ENCODE measurements at regions not wholly inside any gene's neighbourhood (a gene's known extent, or its start where the extent isn't known, plus 50 kb on each side); places are given as distances from the start of the nearest gene placed in this dataset.

DNA sequence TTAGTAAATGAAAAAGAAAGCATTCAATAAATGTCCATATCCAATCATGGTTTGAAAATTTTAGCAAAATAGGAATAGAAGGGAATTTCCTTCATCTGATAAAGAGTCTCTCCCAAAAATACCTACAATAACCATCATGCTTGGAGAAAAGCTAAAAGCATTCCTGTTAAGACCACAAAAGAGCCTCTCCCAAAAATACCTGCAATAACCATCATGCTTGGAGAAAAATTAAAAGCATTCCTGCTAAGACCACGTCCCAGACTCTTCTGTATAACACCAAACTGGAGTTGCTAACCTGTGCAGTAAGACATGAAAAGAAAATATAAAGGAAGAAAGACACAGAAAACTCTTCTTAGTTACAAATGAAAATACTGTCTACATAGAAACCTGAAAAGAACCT, 69.4 kb downstream of the LINC01488 start:
- no peaks in the 10 kb centered on the region for H4K20me1 ChIP-seq (replicated peaks; ENCODE audit: control insufficient read depth, insufficient read depth, low read length)
- intact Hi-C loops (cut with micrococcal nuclease): no loop called here
- no peak overlapping the region for H3K9ac ChIP-seq (ENCODE audit: insufficient read depth in 1 of 2, low read depth in 2 of 2, low read length in 2 of 2)
- in situ Hi-C loops (cut with MboI): no loop called here
- no peak for ATAC-seq
- ChIA-PET CTCF (ENCODE audit: low intra/inter-chr PET ratio) (no interaction called here), POLR2A (no interaction called here)
- H3K4me3 ChIP-seq: no peak overlapping the region
- peaks cover 0 to 5% of the 10 kb centered on the region in 2 experiments; a peak in 4 of 5 replicates for H3K4me1 ChIP-seq (replicated peaks in 1 of 2; ENCODE audit: control insufficient read depth in 2 of 2, insufficient read depth in 2 of 2, low read length in 2 of 2)
- no peak overlapping the region for H3K4me2 ChIP-seq (ENCODE audit: insufficient read depth, low read length)
- H3K9me1 ChIP-seq (ENCODE audit: control insufficient read depth, insufficient read depth, low read length): no peaks in the 10 kb centered on the region
- peaks cover 9 to 16% of the 10 kb centered on the region in 2 experiments; a peak in 2 of 5 replicates for H3K27me3 ChIP-seq (ENCODE audit: control insufficient read depth in 2 of 2, insufficient read depth in 2 of 2, low read length in 2 of 2)
- no peak for DNase-seq (ENCODE audit: extremely low read depth in 1 of 4, low spot score in 3 of 4)
- no peaks in the 10 kb centered on the region for H3K36me3 ChIP-seq (ENCODE audit: control insufficient read depth, insufficient read depth, low read length)
- no peaks in the 10 kb centered on the region for H3K9me3 ChIP-seq (replicated peaks; ENCODE audit: control insufficient read depth, insufficient read depth, low read depth, low read length)
- no peak for FAIRE-seq
- BruUV-seq (replicated peaks): no TSS peak
- H3K79me2 ChIP-seq (ENCODE audit: control insufficient read depth, insufficient read depth, low read length): no peaks in the 10 kb centered on the region
- H2AFZ ChIP-seq (ENCODE audit: low read depth, low read length): no peak overlapping the region
- no peak overlapping the region for H3K27ac ChIP-seq (ENCODE audit: extremely low read depth, low read depth, low read length)
- WGBS (ENCODE audit: insufficient coverage, low coverage, missing lambda C conversion rate): 0% methylated on average over 1 of the region's 1 CpG
- TF ChIP-seq, protein P1, sequence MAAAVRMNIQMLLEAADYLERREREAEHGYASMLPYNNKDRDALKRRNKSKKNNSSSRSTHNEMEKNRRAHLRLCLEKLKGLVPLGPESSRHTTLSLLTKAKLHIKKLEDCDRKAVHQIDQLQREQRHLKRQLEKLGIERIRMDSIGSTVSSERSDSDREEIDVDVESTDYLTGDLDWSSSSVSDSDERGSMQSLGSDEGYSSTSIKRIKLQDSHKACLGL (CRISPR knock-in tag; IDR thresholded peaks at IDR 0.05; ENCODE audit: borderline replicate concordance, poor library complexity, severe bottlenecking): no peak
- TF ChIP-seq ARNT (IDR thresholded peaks at IDR 0.05) (no peak), BMI1 (IDR thresholded peaks at IDR 0.05; ENCODE audit: low read length) (no peak), MEF2D (tag; conservative IDR thresholded peaks at IDR 0.05; ENCODE audit: low read depth) (no peak), POLR2A (conservative IDR thresholded peaks at IDR 0.05) (no peak), CREM (IDR thresholded peaks at IDR 0.05; ENCODE audit: low read depth) (no peak), TCFL5 (CRISPR knock-in tag; conservative IDR thresholded peaks at IDR 0.05) (no peak), CBX2 (IDR thresholded peaks at IDR 0.05; ENCODE audit: insufficient read depth, low read length, poor library complexity, severe bottlenecking) (no peak), ZBTB1 (CRISPR knock-in tag; IDR thresholded peaks at IDR 0.05; ENCODE audit: borderline replicate concordance, low read depth) (no peak)
- TF ChIP-seq, protein P2, sequence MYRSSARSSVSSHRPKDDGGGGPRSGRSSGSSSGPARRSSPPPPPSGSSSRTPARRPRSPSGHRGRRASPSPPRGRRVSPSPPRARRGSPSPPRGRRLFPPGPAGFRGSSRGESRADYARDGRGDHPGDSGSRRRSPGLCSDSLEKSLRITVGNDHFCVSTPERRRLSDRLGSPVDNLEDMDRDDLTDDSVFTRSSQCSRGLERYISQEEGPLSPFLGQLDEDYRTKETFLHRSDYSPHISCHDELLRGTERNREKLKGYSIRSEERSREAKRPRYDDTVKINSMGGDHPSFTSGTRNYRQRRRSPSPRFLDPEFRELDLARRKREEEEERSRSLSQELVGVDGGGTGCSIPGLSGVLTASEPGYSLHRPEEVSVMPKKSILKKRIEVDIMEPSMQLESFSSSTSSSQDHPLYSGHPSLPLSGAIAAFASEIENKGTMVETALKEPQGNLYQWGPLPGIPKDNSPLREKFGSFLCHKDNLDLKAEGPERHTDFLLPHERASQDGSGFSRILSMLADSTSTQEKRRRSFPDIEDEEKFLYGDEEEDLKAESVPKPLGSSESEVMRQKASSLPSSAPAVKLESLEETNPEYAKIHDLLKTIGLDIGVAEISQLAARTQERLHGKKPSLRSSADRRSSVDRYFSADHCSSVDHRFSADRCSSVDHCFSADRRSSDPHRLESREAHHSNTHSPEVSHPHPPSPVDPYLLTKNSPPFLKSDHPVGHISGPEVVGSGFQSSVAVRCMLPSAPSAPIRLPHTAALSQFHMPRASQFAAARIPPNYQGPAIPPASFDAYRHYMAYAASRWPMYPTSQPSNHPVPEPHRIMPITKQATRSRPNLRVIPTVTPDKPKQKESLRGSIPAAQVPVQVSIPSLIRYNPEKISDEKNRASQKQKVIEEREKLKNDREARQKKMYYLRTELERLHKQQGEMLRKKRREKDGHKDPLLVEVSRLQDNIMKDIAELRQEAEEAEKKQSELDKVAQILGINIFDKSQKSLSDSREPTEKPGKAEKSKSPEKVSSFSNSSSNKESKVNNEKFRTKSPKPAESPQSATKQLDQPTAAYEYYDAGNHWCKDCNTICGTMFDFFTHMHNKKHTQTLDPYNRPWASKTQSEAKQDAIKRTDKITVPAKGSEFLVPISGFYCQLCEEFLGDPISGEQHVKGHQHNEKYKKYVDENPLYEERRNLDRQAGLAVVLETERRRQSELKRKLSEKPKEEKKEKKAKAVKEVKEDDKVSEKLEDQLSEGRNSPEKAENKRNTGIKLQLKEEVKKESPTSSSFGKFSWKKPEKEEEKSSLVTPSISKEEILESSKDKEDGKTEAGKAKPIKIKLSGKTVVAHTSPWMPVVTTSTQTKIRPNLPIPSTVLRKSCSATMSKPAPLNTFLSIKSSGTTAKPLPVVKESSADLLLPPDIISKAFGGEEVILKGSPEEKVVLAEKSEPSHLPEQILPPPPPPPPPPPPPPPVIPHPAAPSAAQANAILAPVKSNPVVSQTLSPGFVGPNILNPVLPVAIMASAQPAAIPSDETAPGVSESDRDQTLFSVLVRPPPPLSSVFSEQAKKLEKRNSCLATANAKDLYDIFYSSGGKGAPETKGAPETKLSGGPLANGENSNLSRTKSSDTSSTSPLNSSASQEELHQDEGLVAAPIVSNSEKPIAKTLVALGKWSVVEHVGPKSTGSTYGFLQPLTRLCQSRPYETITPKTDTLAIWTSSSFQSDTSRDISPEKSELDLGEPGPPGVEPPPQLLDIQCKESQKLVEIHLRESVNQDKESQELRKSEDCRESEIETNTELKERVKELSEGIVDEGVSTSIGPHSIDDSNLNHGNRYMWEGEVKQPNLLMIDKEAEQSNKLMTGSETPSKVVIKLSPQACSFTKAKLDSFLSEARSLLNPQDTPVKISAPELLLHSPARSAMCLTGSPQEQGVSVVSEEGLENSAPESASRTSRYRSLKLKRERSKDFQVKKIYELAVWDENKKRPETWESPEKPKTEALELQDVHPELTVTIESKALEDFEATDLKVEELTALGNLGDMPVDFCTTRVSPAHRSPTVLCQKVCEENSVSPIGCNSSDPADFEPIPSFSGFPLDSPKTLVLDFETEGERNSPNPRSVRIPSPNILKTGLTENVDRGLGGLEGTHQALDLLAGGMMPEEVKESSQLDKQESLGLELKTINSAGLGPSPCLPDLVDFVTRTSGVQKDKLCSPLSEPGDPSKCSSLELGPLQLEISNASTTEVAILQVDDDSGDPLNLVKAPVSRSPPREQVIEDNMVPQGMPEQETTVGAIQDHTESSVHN (IDR thresholded peaks at IDR 0.05; ENCODE audit: borderline replicate concordance in 1 of 2, low read depth in 1 of 2): no peak
- TF ChIP-seq, protein P3, sequence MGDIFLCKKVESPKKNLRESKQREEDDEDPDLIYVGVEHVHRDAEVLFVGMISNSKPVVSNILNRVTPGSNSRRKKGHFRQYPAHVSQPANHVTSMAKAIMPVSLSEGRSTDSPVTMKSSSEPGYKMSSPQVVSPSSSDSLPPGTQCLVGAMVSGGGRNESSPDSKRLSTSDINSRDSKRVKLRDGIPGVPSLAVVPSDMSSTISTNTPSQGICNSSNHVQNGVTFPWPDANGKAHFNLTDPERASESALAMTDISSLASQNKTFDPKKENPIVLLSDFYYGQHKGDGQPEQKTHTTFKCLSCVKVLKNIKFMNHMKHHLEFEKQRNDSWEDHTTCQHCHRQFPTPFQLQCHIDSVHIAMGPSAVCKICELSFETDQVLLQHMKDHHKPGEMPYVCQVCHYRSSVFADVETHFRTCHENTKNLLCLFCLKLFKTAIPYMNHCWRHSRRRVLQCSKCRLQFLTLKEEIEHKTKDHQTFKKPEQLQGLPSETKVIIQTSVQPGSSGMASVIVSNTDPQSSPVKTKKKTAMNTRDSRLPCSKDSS (IDR thresholded peaks at IDR 0.05; ENCODE audit: low read depth, partially characterized antibody): no peak
- TF ChIP-seq, protein P4, sequence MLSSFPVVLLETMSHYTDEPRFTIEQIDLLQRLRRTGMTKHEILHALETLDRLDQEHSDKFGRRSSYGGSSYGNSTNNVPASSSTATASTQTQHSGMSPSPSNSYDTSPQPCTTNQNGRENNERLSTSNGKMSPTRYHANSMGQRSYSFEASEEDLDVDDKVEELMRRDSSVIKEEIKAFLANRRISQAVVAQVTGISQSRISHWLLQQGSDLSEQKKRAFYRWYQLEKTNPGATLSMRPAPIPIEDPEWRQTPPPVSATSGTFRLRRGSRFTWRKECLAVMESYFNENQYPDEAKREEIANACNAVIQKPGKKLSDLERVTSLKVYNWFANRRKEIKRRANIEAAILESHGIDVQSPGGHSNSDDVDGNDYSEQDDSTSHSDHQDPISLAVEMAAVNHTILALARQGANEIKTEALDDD (IDR thresholded peaks at IDR 0.05): no peak
